ENCODE measurements at regions not wholly inside any gene's neighbourhood (a gene's known extent, or its start where the extent isn't known, plus 50 kb on each side); places are given as distances from the start of the nearest gene placed in this dataset.
A peak's percentile ranks its signal among the peaks of the same experiment; 100 is the strongest.

DNA sequence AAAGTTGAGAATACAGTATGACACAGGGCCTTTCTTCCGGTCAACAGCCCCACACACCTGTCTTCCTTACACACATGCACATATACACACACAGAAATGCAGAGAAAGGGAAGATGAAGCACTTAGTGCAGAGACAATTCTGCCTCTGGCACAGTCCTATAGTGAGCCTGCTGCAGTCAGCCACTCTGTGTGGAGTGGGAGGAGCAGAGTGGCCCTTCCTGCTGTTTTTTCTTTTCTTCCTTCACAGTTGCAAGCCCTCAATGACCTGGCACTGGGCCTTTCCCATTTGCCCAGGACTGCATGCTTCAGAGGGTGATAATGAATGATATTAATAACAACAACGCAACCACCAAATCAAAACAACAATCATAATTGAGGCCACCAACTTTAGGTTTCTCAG lies 527.0 kb upstream of the B3GAT1 start:
- Histone ChIP-seq H3K4me1 (replicated peaks in 1 of 4; ENCODE audit: control insufficient read depth in 3 of 4, insufficient read depth in 4 of 4, low read length in 3 of 4) (peaks cover 2 to 12% (median 8%) of the 10 kb centered on the region in 4 experiments; a peak in 6 of 7 replicates), H3K23me2 (ENCODE audit: low read depth, low read length) (no peaks in the 10 kb centered on the region), H4K20me1 (replicated peaks in 1 of 2; ENCODE audit: control insufficient read depth in 1 of 2, insufficient read depth in 2 of 2, low read length in 2 of 2) (no peaks in the 10 kb centered on the region), H3K56ac (replicated peaks; ENCODE audit: insufficient read length, low read depth, low read length) (no peak overlapping the region), H3K27ac (ENCODE audit: low read depth, low read length) (no peak overlapping the region), H2AK5ac (ENCODE audit: low read depth, low read length) (no peak overlapping the region; the same call in 1 of the 2 replicates), H3K27me3 (replicated peaks in 1 of 4; ENCODE audit: control insufficient read depth in 3 of 4, extremely low read depth in 1 of 4, insufficient read depth in 3 of 4, low read length in 3 of 4) (no peaks in the 10 kb centered on the region), H3K79me2 (ENCODE audit: control insufficient read depth in 1 of 2, insufficient read depth in 2 of 2, low read length in 2 of 2) (no peaks in the 10 kb centered on the region), H3K4ac (replicated peaks; ENCODE audit: insufficient read length, low read depth, low read length) (no peak overlapping the region), H2BK15ac (ENCODE audit: low read length) (no peak overlapping the region), H2AFZ (ENCODE audit: low read length) (no peak overlapping the region), H3K9ac (replicated peaks in 1 of 4; ENCODE audit: extremely low read depth in 1 of 4, low read depth in 3 of 4, low read length in 3 of 4) (no peak overlapping the region), H3K36me3 (ENCODE audit: control insufficient read depth in 2 of 4, insufficient read depth in 4 of 4, low read length in 3 of 4) (no peaks in the 10 kb centered on the region), H2BK5ac (ENCODE audit: low read depth, low read length) (no peak overlapping the region; the same call in 1 of the 2 replicates), H4K8ac (ENCODE audit: extremely low read depth, insufficient read depth, low read length) (no peak overlapping the region), H4K91ac (replicated peaks; ENCODE audit: insufficient read length, low read length) (no peak overlapping the region), H3K23ac (ENCODE audit: insufficient read length) (no peak overlapping the region), H3K14ac (ENCODE audit: insufficient read length) (no peak overlapping the region), H4K5ac (ENCODE audit: insufficient read length, low read depth, low read length) (peak overlapping the region; percentile 5), H3K18ac (ENCODE audit: extremely low read depth, low read length) (no peak overlapping the region; the same call in 1 of the 2 replicates), H3K79me1 (ENCODE audit: low read depth, low read length) (no peaks in the 10 kb centered on the region), H3K4me3 (ENCODE audit: extremely low read depth in 1 of 4, insufficient read depth in 2 of 4, low read depth in 3 of 4, low read length in 4 of 4) (no peak overlapping the region), H3K9me3 (ENCODE audit: insufficient read depth in 2 of 2, low read depth in 1 of 2, low read length in 1 of 2) (peaks cover 0 to 9% of the 10 kb centered on the region in 2 experiments; a peak in 1 of 4 replicates), H2BK120ac (replicated peaks; ENCODE audit: low read depth, low read length) (no peak overlapping the region), H2BK12ac (ENCODE audit: low read depth, low read length) (no peak overlapping the region), H3K4me2 (ENCODE audit: insufficient read depth in 1 of 2, low read depth in 2 of 2, low read length in 2 of 2) (no peak overlapping the region), H2BK20ac (ENCODE audit: low read length) (no peak overlapping the region)
- TF ChIP-seq FOSL1 (IDR thresholded peaks at IDR 0.05; ENCODE audit: insufficient read depth, low read depth, low read length) = no peak
- DNase-seq (ENCODE audit: low read depth in 1 of 2, low spot score in 2 of 2) = no peak
- FAIRE-seq = no peak
- POLR2A ChIA-PET (ENCODE audit: partially characterized antibody) = no interaction called here
- CTCF ChIA-PET (ENCODE audit: partially characterized antibody) = no interaction called here
- 79% methylated on average over 2 of the region's 2 CpGs; no CpG with 5 or more reads in 1 of the 2 experiments for WGBS, 2 experiments (ENCODE audit: extremely low coverage in 1 of 2, insufficient coverage in 1 of 2, insufficient read length in 1 of 2, insufficient replicate concordance in 2 of 2, low coverage in 1 of 2, low lambda C conversion rate in 2 of 2, missing lambda C conversion rate in 1 of 2)
